DND-41 (cell line): ENCODE measurements at regions not wholly inside any gene's neighbourhood (a gene's known extent, or its start where the extent isn't known, plus 50 kb on each side); places are given as distances from the start of the nearest gene placed in this dataset.

ENCODE experiments used
- EZH2 ChIP-seq: IDR thresholded peaks from 3 replicates; pipeline ENCODE4 v1.6.1; 2012; ENCODE audit warnings: borderline replicate concordance, low read depth, mild to moderate bottlenecking, moderate library complexity, low read length, inconsistent platforms; ENCODE audit not compliant: severe bottlenecking
- TF ChIP-seq, protein P1 (sequence below): IDR thresholded peaks from 2 replicates; pipeline ENCODE4 v1.5.1; 2012; ENCODE audit warnings: borderline replicate concordance, low read length, moderate library complexity, mild to moderate bottlenecking; ENCODE audit not compliant: poor library complexity, severe bottlenecking; ENCODE audit errors: extremely low read depth

GRCh38 chr1:232553050-232553754 lies 76.7 kb downstream of the SIPA1L2 start:
- TF ChIP-seq, protein P1, sequence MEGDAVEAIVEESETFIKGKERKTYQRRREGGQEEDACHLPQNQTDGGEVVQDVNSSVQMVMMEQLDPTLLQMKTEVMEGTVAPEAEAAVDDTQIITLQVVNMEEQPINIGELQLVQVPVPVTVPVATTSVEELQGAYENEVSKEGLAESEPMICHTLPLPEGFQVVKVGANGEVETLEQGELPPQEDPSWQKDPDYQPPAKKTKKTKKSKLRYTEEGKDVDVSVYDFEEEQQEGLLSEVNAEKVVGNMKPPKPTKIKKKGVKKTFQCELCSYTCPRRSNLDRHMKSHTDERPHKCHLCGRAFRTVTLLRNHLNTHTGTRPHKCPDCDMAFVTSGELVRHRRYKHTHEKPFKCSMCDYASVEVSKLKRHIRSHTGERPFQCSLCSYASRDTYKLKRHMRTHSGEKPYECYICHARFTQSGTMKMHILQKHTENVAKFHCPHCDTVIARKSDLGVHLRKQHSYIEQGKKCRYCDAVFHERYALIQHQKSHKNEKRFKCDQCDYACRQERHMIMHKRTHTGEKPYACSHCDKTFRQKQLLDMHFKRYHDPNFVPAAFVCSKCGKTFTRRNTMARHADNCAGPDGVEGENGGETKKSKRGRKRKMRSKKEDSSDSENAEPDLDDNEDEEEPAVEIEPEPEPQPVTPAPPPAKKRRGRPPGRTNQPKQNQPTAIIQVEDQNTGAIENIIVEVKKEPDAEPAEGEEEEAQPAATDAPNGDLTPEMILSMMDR, result no peak
- no peak for TF ChIP-seq EZH2
